WERI-Rb-1 (cell line): ENCODE measurements at regions not wholly inside any gene's neighbourhood (a gene's known extent, or its start where the extent isn't known, plus 50 kb on each side); places are given as distances from the start of the nearest gene placed in this dataset.

Experiments used
- DNase-seq: peaks from one replicate; pipeline ENCODE4 v3.0.0-alpha.2; 2020
- H3K27ac ChIP-seq: fragments of 250-450 bp; sonication (Bioruptor Pico); 2 replicates; pipeline ENCODE4 v1.5.1; 2020; ENCODE audit warnings: mild to moderate bottlenecking, moderate library complexity
- H3K27me3 ChIP-seq: fragments of 250-450 bp; sonication (Bioruptor Pico); 2 replicates; pipeline ENCODE4 v1.5.1; 2021; ENCODE audit warnings: mild to moderate bottlenecking, low read depth, moderate library complexity; ENCODE audit not compliant: insufficient read depth, severe bottlenecking
- H3K36me3 ChIP-seq: fragments of 250-450 bp; sonication (Bioruptor Pico); 2 replicates; pipeline ENCODE4 v1.5.1; 2020; ENCODE audit warnings: mild to moderate bottlenecking, moderate library complexity
- H3K4me3 ChIP-seq: 2 replicates; pipeline ENCODE4 v1.5.1; 2011; ENCODE audit warnings: low read depth, mild to moderate bottlenecking, control low read depth, low read length
- H3K9me3 ChIP-seq: fragments of 250-450 bp; sonication (Bioruptor Pico); 2 replicates; pipeline ENCODE4 v1.5.1; 2021; ENCODE audit warnings: mild to moderate bottlenecking, moderate library complexity; ENCODE audit not compliant: severe bottlenecking
- TF ChIP-seq, protein P1 (sequence below): IDR thresholded peaks from 2 replicates; pipeline ENCODE4 v1.5.1; 2011; ENCODE audit warnings: low read depth, mild to moderate bottlenecking, control low read depth, inconsistent platforms, low read length

DNA sequence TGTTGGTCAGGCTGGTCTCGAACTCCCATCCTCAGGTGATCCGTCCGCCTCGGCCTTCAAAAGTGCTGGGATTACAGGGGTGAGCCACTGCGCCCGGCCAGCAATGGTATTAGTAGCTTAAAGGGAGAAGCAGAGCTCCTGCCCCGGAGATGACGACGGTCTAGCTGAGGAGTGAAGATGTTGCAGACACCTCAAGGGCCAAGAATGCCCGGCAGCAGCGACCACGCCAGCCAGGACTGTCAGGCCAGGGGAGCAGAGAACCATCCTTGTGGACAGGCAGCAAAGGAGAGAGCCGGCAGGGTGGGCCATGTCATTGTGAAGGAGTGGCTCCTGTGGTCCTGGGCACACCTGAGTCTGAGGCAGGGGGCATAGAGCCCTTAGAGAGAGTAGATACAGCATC is 210.1 kb upstream of the BCOR start:
- peak overlapping the region; percentile 18 for H3K4me3 ChIP-seq
- DNase-seq = peak; percentile 67
- peak overlapping the region; percentile 84 for H3K27ac ChIP-seq
- TF ChIP-seq, protein P1, sequence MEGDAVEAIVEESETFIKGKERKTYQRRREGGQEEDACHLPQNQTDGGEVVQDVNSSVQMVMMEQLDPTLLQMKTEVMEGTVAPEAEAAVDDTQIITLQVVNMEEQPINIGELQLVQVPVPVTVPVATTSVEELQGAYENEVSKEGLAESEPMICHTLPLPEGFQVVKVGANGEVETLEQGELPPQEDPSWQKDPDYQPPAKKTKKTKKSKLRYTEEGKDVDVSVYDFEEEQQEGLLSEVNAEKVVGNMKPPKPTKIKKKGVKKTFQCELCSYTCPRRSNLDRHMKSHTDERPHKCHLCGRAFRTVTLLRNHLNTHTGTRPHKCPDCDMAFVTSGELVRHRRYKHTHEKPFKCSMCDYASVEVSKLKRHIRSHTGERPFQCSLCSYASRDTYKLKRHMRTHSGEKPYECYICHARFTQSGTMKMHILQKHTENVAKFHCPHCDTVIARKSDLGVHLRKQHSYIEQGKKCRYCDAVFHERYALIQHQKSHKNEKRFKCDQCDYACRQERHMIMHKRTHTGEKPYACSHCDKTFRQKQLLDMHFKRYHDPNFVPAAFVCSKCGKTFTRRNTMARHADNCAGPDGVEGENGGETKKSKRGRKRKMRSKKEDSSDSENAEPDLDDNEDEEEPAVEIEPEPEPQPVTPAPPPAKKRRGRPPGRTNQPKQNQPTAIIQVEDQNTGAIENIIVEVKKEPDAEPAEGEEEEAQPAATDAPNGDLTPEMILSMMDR = no peak
- no peaks in the 10 kb centered on the region for H3K27me3 ChIP-seq
- peaks cover 10% of the 10 kb centered on the region for H3K9me3 ChIP-seq
- H3K36me3 ChIP-seq = no peaks in the 10 kb centered on the region

DNA sequence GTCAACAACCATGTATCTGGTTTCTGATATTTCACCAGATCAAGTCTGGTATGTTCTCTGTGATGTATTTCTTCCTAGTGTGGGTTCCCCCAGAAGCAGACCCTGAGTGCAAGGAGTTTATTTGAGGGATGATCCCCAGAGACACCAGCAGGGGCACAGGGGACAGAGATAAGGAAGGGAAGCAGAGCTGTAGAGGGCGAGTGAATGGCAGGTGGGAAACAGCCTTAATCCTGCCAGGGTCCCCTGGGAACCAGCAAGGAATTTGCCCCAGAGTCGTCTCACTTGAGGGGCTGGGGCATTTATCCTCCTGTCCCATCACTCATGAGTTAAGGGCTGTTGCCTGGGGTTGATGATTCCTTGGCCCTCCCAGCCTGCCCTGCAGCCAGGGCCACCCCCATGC is 206.4 kb upstream of the BCOR start:
- H3K27me3 ChIP-seq = peaks cover 2% of the 10 kb centered on the region
- H3K4me3 ChIP-seq = no peak overlapping the region
- peaks cover 10% of the 10 kb centered on the region for H3K9me3 ChIP-seq
- no peak overlapping the region for H3K27ac ChIP-seq
- no peaks in the 10 kb centered on the region for H3K36me3 ChIP-seq
- DNase-seq = no peak
- TF ChIP-seq, protein P1 = 0 out of 2 replicates have a peak, but pooled peaks have one; percentile 24

DNA sequence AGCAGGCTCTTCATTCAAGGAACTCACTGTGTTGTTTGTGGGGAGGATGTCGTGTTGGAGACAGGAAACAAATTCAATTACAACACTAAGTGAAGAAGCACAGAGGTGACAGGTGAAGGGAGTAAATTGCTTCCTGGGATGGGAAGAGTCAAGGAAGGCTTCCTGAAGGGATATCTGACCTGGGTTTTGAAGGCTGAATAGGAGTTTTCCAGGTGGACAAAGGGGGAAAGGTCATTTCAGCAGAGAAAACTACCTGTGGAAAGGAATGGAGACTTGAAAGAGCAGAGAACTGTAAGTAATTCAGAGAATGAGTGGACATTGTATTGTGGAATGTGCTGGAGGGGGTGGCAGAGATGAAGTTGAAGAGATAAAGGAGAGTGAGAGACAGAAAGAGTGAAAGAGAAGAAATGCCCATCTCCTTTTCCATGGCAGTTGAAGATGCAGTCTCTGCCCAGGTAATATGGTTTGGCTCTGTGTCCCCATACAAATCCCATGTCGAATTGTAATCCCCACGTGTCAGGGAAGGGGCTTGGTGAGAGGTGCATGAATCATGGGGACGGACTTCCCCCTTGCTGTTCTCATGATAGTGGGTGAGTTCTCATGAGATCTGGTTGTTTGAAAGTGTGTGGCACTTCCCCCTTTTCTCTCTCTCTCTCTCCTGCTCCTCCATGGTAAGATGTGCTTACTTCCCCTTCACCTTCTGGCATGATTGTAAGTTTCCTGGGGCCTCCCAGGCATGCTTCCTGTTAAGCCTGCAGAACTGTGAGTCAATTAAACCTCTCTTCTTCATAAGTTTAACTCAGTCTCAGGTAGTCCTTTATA is 205.7 kb upstream of the BCOR start:
- H3K9me3 ChIP-seq = peaks cover 10% of the 10 kb centered on the region
- DNase-seq = no peak
- H3K27me3 ChIP-seq = peaks cover 2% of the 10 kb centered on the region
- TF ChIP-seq, protein P1 = no peak
- no peak overlapping the region for H3K4me3 ChIP-seq
- H3K36me3 ChIP-seq = no peaks in the 10 kb centered on the region
- H3K27ac ChIP-seq = no peak overlapping the region

DNA sequence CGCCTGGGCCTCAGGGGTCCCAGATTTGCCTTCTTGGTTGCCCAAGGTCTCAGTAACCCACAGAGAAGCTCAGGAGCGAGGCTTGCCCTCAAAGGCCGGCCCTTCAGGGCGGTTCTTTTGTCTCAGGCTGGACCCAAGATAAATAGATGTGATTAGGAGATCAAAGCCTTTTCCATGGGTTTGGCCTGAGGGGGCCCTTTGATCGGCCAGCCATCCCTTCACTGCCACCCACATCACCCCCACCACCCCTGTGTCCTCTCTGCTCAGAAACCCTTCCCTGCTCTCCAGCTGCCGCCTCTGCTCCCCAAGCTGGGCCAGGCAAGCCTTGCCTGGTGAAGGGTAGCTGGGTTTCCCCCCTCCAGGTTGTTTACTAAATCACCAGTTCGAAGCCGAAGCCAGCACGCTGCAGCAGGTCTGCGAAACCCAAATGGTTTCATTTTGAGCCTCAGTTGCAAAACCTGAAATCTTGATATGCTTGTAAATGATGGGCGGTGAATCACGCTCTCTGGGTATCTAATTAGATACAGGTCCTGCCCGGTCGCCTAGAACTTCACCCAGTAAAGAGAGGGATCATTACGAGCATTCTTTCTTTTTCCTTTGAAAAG is 202.6 kb upstream of the BCOR start:
- DNase-seq = no peak
- TF ChIP-seq, protein P1 = no peak
- H3K9me3 ChIP-seq = no peaks in the 10 kb centered on the region
- no peak overlapping the region for H3K4me3 ChIP-seq
- no peak overlapping the region for H3K27ac ChIP-seq
- no peaks in the 10 kb centered on the region for H3K36me3 ChIP-seq
- peaks cover 2% of the 10 kb centered on the region for H3K27me3 ChIP-seq

DNA sequence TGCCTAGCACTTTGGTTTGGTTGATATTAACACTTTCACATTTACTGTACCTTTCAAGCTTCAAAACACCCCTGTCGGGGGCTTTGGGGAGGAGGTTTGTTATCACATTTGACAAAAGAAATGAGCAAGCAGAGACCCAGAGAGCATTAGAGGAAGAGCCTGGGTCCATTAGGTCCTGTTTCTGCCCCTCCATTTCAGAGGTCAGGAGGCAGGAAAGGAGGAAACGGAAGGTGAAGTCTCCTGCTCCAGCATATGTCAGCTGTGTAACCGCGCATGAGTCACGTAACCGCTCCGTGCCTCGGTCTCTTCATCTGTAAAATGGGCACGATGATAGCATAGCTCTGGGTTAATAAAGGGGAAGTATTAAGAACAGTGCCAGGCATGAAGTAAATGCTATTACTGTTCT is 201.9 kb upstream of the BCOR start:
- Histone ChIP-seq H3K9me3 (no peaks in the 10 kb centered on the region), H3K27ac (no peak overlapping the region)
- TF ChIP-seq, protein P1 = no peak

More for the DNA sequence above, 201.9 kb upstream of the BCOR start:
- H3K36me3 ChIP-seq = no peaks in the 10 kb centered on the region
- no peak for DNase-seq
- H3K27me3 ChIP-seq = peaks cover 2% of the 10 kb centered on the region
- H3K4me3 ChIP-seq = no peak overlapping the region
